ENCODE measurements at regions not wholly inside any gene's neighbourhood (a gene's known extent, or its start where the extent isn't known, plus 50 kb on each side); places are given as distances from the start of the nearest gene placed in this dataset.
A peak's percentile ranks its signal among the peaks of the same experiment; 100 is the strongest.

DNA sequence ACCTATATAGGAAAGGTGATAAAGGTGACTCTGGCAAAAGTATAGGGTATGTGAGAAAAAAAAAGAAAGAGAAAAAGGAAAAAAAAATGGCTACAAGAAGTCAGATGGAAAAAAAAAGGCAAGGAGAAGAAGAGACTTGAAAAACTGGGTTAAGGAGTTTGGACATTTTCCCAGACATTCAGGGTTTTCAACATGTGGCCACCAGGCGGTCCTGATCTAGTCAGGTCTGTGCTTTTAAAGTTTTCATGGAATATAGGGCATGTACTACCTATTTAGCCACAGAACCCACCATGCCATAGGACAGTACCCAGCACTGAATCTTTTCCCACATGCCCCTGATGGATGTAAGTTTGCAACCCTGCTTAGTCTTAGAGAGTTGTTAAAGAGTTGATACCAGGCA, 433.7 kb downstream of the MAFB start:
- no peak for ATAC-seq
- no peaks in the 10 kb centered on the region for H3K27me3 ChIP-seq (ENCODE audit: low read length)
- H3K4me3 ChIP-seq (ENCODE audit: low read length): no peak overlapping the region
- intact Hi-C loops (cut with micrococcal nuclease): no loop called here
- no peaks in the 10 kb centered on the region for H3K36me3 ChIP-seq (ENCODE audit: low read depth, low read length)
- 0 out of 2 replicates have a peak, but pooled peaks cover 7% of the 10 kb centered on the region for H3K9me3 ChIP-seq (ENCODE audit: low read length)
- CTCF ChIA-PET: no interaction called here
- no peak for DNase-seq
- H3K4me2 ChIP-seq (ENCODE audit: low read length): no peak overlapping the region
- H2AFZ ChIP-seq (ENCODE audit: low read length): no peak overlapping the region
- no TSS peak for BruUV-seq (replicated peaks)
- no peaks in the 10 kb centered on the region for H3K4me1 ChIP-seq (ENCODE audit: insufficient read depth, low read length)
- H3K9ac ChIP-seq (ENCODE audit: low read length): no peak overlapping the region
- TF ChIP-seq EZH2phosphoT487 (IDR thresholded peaks at IDR 0.05; ENCODE audit: borderline replicate concordance, low read length) (no peak), EZH2 (IDR thresholded peaks at IDR 0.05; ENCODE audit: low read length, unreplicated experiment) (no peak)
- TF ChIP-seq, protein P1, sequence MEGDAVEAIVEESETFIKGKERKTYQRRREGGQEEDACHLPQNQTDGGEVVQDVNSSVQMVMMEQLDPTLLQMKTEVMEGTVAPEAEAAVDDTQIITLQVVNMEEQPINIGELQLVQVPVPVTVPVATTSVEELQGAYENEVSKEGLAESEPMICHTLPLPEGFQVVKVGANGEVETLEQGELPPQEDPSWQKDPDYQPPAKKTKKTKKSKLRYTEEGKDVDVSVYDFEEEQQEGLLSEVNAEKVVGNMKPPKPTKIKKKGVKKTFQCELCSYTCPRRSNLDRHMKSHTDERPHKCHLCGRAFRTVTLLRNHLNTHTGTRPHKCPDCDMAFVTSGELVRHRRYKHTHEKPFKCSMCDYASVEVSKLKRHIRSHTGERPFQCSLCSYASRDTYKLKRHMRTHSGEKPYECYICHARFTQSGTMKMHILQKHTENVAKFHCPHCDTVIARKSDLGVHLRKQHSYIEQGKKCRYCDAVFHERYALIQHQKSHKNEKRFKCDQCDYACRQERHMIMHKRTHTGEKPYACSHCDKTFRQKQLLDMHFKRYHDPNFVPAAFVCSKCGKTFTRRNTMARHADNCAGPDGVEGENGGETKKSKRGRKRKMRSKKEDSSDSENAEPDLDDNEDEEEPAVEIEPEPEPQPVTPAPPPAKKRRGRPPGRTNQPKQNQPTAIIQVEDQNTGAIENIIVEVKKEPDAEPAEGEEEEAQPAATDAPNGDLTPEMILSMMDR (conservative IDR thresholded peaks at IDR 0.05; ENCODE audit: low read depth, low read length): no peak
- H4K20me1 ChIP-seq (ENCODE audit: low read length): no peaks in the 10 kb centered on the region
- no peaks in the 10 kb centered on the region for H3K79me2 ChIP-seq (ENCODE audit: low read length)
- no peaks in the 10 kb centered on the region for H3K9me2 ChIP-seq (replicated peaks; ENCODE audit: low read length)
- H3K27ac ChIP-seq (ENCODE audit: low read length): no peak overlapping the region
- no peaks in the 10 kb centered on the region for H3F3A ChIP-seq (ENCODE audit: low read length, unreplicated experiment)
- POLR2A ChIA-PET (ENCODE audit: unreplicated experiment): no interaction called here

DNA sequence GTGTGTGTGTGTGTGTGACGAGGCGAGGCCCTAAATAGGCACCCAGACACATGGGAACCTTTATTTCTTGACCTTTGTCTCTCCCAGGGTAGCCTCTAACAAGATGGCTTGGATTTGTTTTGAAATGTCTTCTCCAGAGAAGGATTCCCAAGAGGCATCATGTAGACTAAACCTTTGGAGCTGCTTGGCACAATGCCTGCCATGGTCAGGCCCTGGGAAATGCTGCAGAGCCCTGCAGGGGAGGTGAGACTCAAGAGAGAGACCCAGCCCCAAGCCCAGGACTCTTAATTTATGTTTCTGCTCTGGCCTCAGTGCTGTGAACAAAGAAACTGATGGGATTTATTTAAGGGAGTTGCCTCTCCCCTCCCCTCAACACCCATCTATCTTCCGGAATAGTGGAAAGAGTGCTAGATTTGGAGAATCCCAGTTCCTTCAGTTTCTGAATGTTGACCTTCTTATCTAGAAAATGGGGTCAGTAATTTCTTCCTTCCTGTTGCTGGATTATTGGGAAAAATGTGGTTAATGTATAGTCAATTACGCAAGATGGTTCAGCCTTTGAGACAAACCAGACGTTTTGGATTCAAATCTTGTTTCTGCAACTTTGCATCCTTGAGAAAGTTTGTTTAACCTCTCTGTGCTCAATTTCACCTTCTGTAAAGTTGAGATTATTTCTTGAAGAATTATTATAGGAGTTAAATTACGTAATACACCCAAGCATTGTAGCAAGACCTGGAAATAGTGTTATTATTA, 434.8 kb downstream of the MAFB start:
- Histone ChIP-seq H3K4me3 (ENCODE audit: low read length) (no peak overlapping the region), H3F3A (ENCODE audit: low read length, unreplicated experiment) (no peaks in the 10 kb centered on the region), H2AFZ (ENCODE audit: low read length) (no peak overlapping the region), H3K36me3 (ENCODE audit: low read depth, low read length) (no peaks in the 10 kb centered on the region), H3K9me3 (ENCODE audit: low read length) (0 out of 2 replicates have a peak, but pooled peaks cover 7% of the 10 kb centered on the region), H3K27me3 (ENCODE audit: low read length) (no peaks in the 10 kb centered on the region), H3K27ac (ENCODE audit: low read length) (no peak overlapping the region), H3K4me2 (ENCODE audit: low read length) (no peak overlapping the region), H3K4me1 (ENCODE audit: insufficient read depth, low read length) (no peaks in the 10 kb centered on the region), H4K20me1 (ENCODE audit: low read length) (no peaks in the 10 kb centered on the region), H3K79me2 (ENCODE audit: low read length) (no peaks in the 10 kb centered on the region), H3K9ac (ENCODE audit: low read length) (no peak overlapping the region), H3K9me2 (replicated peaks; ENCODE audit: low read length) (no peaks in the 10 kb centered on the region)
- no TSS peak for BruUV-seq (replicated peaks)
- intact Hi-C loops (cut with micrococcal nuclease): no loop called here
- ChIA-PET CTCF (no interaction called here), POLR2A (ENCODE audit: unreplicated experiment) (no interaction called here)
- no peak for ATAC-seq
- TF ChIP-seq EZH2 (IDR thresholded peaks at IDR 0.05; ENCODE audit: low read length, unreplicated experiment) (no peak), EZH2phosphoT487 (IDR thresholded peaks at IDR 0.05; ENCODE audit: borderline replicate concordance, low read length) (no peak)
- TF ChIP-seq, protein P1 (conservative IDR thresholded peaks at IDR 0.05; ENCODE audit: low read depth, low read length): no peak
- DNase-seq: no peak

DNA sequence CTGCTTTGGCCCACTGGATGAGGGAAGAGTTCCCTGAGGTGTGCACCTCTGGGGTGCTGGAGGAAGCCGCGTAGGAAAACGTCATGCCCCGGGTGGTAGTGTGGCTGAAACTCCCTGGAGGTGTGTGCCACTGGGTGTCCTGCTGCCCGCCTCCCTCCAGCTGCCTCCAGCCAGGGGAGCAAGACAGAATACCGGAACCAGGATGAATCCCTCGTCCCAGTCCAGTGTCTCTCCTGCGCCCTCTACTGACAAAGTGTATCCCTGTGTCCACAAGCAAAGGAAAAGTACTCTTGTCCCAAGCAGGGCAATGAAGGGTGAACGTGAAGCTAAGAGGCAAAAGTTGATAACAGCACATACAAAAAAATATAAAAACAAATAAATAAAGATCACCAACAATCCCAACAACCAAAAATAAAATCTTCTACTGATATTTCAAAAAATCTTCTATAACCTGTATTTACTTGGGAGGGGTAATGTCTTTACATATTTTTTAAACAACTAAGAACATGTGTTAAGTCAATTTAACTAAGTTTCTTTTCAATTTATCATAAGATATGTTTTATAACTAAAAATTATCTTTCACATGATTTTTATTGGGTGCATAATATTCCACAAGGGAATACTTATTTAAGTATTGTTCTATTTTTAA, 437.6 kb downstream of the MAFB start:
- H3K9ac ChIP-seq (ENCODE audit: low read length): no peak overlapping the region
- CTCF ChIA-PET: no interaction called here
- no peaks in the 10 kb centered on the region for H3K27me3 ChIP-seq (ENCODE audit: low read length)
- TF ChIP-seq EZH2 (IDR thresholded peaks at IDR 0.05; ENCODE audit: low read length, unreplicated experiment) (no peak), EZH2phosphoT487 (IDR thresholded peaks at IDR 0.05; ENCODE audit: borderline replicate concordance, low read length) (no peak)
- TF ChIP-seq, protein P1 (conservative IDR thresholded peaks at IDR 0.05; ENCODE audit: low read depth, low read length): peak; percentile 45; the same call in 1 of the 2 replicates
- 0 out of 2 replicates have a peak, but pooled peaks cover 7% of the 10 kb centered on the region for H3K9me3 ChIP-seq (ENCODE audit: low read length)
- H3K9me2 ChIP-seq (replicated peaks; ENCODE audit: low read length): no peaks in the 10 kb centered on the region
- H3K36me3 ChIP-seq (ENCODE audit: low read depth, low read length): no peaks in the 10 kb centered on the region
- peak; percentile 27 for DNase-seq
- no peak overlapping the region for H3K4me2 ChIP-seq (ENCODE audit: low read length)
- no peak for ATAC-seq
- H2AFZ ChIP-seq (ENCODE audit: low read length): no peak overlapping the region
- H3F3A ChIP-seq (ENCODE audit: low read length, unreplicated experiment): no peaks in the 10 kb centered on the region
- no peaks in the 10 kb centered on the region for H3K79me2 ChIP-seq (ENCODE audit: low read length)
- no TSS peak for BruUV-seq (replicated peaks)
- H4K20me1 ChIP-seq (ENCODE audit: low read length): no peaks in the 10 kb centered on the region
- H3K4me1 ChIP-seq (ENCODE audit: insufficient read depth, low read length): no peaks in the 10 kb centered on the region
- intact Hi-C loops (cut with micrococcal nuclease): no loop called here
- H3K27ac ChIP-seq (ENCODE audit: low read length): no peak overlapping the region
- H3K4me3 ChIP-seq (ENCODE audit: low read length): no peak overlapping the region
- POLR2A ChIA-PET (ENCODE audit: unreplicated experiment): no interaction called here
